NCI-H1105 (cell line): ENCODE measurements at regions not wholly inside any gene's neighbourhood (a gene's known extent, or its start where the extent isn't known, plus 50 kb on each side); places are given as distances from the start of the nearest gene placed in this dataset.
"Not testable (repeated sequence)": the region's sequence is repeated elsewhere in the genome, so short reads cannot be mapped to it uniquely, and the experiment has no call there.

Experiments used
- DNase-seq: peaks from one replicate; lab custom pipeline; 2025; lab: John Stamatoyannopoulos, UW

GRCh38 chr7:46143421-46143820 lies 222.3 kb upstream of the IGFBP3 start:
- DNase-seq = no peak

GRCh38 chr7:46139079-46139478 lies 218.0 kb upstream of the IGFBP3 start:
- DNase-seq = no peak

- no peak for DNase-seq
Measured at GRCh38 chr7:46137725-46138124, 216.7 kb upstream of the IGFBP3 start.

- no peak for DNase-seq
Measured at GRCh38 chr7:46135557-46135956, 214.5 kb upstream of the IGFBP3 start.

GRCh38 chr7:46134795-46135194 lies 213.7 kb upstream of the IGFBP3 start:
- no peak for DNase-seq

GRCh38 chr7:46134385-46134784 lies 213.3 kb upstream of the IGFBP3 start:
- no peak for DNase-seq

GRCh38 chr7:46133751-46134150 lies 212.7 kb upstream of the IGFBP3 start:
- DNase-seq = no peak

- DNase-seq = no peak
Measured at GRCh38 chr7:46133072-46133471, 212.0 kb upstream of the IGFBP3 start.

DNA sequence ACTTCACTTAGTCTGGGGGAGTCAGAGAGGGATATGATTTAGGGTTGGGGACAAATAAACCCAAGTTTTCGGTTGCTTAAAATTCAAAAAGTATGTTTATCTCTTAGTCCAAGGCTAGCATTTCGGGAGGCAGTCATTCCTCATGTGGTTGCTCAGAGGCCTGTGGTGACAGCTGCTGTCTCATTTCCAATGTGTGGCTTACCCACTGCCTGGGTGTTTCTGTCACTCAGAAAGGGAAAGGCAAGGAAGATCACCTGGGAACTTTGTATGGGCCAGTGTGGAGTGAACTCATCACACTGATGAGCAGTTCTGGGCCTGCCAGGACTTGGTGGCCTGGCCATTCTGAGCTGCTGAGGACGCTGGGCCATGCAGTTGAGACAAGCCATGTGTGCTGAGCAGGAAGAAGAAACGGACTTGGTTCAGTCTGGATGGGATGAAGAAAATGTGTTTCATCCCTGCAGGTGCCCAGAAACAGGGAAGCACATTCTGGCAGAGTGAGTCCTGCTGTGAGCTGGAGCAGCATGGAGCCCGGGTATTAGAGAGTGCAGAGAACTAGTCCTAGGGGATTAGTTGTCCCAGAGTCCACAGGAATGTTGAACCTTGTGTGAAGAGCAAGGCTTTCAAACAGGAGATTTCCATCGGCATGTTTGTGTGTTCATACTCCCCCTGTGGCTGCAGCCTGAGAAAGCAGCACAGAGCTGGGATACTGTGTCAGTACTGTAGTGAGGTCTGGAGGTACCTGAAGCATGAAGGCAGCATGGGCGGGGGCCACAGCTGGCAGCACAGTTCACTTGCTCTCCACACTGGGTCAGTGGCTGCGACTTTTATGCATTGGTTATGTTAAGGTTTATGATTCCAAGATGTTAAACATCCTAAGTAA lies 211.1 kb upstream of the IGFBP3 start:
- DNase-seq = no peak

DNA sequence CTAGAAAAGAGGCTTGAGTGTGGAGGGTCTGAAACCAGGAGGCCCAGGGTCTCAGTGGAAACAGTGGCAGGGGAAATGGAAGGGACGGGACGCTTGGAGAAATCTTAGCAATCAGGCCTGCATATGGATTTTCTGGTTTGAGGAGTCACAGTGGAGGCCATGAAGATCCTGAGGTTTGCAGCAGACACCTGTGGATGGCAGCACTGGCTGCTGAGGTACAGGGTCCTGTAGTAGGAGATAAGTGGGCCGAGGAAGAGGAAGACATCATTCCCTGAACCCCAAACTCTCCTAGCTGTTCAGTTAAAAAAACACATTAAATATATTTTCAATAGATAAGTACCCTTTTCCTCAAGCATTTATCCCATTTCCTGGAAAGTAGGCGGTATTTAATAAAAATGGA lies 208.8 kb upstream of the IGFBP3 start:
- DNase-seq = no peak

- no peak for DNase-seq
Measured at GRCh38 chr7:46127814-46128213, 206.7 kb upstream of the IGFBP3 start.

DNA sequence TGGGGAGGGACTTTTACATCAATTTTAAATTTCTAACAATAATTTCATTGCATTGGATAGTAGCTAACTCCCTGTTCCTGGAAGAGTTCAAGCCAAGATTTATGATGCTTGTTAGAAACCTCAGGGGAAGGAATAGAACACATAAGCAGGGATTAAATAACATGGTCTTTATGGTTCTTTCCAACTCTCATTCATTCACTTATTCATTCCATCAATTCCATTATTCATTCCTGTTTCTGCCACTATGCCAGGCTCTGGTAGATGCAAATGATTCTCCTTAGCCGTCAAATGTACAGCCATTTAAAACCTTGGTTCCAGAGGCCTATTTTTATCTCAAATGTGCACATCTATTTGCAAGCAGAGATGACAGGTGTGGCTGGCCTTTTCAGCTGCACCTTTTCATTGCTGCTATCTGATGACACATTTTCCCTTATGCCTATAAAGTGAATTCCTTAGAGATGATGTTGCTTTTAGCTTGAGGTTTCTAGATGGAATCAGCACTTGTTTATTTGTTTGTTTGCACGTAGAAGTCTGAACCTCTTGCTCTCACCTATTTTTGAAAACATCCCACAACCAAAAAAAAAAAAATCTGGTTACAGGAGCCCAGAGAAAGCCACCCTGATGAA lies 205.7 kb upstream of the IGFBP3 start:
- no peak for DNase-seq

GRCh38 chr7:46123756-46124343 lies 202.8 kb upstream of the IGFBP3 start:
- no peak for DNase-seq

DNA sequence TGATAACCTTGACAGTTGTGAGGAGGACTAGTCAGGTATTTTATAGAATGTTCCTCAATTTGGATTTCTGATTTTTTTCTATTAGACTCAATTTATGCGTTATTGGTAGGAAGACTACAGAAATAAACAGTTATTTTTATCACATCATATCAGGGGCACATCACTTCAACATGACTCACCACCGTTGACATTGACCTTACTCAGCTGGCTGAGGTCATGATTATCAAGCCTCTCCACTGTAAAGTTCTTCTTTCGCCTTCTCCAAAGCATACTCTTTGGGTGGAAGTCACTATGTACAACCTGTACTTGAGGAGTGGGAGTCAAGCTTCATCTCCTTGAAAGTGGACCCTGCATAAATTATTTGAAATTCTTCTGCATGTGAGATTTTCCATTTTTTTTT lies 194.3 kb upstream of the IGFBP3 start:
- DNase-seq = no peak

- DNase-seq = no peak
Measured at GRCh38 chr7:46109437-46109836, 188.4 kb upstream of the IGFBP3 start.

GRCh38 chr7:46108272-46108671 lies 187.2 kb upstream of the IGFBP3 start:
- no peak for DNase-seq

- no peak for DNase-seq
Measured at GRCh38 chr7:46107610-46108217, 186.6 kb upstream of the IGFBP3 start.

- no peak for DNase-seq
Measured at GRCh38 chr7:46100521-46100920, 179.4 kb upstream of the IGFBP3 start.

- DNase-seq = no peak
Measured at GRCh38 chr7:46099076-46099475, 178.0 kb upstream of the IGFBP3 start.

- no peak for DNase-seq
Measured at GRCh38 chr7:46091071-46091470, 170.0 kb upstream of the IGFBP3 start.

- no peak for DNase-seq
Measured at GRCh38 chr7:46089281-46089680, 168.2 kb upstream of the IGFBP3 start.

DNA sequence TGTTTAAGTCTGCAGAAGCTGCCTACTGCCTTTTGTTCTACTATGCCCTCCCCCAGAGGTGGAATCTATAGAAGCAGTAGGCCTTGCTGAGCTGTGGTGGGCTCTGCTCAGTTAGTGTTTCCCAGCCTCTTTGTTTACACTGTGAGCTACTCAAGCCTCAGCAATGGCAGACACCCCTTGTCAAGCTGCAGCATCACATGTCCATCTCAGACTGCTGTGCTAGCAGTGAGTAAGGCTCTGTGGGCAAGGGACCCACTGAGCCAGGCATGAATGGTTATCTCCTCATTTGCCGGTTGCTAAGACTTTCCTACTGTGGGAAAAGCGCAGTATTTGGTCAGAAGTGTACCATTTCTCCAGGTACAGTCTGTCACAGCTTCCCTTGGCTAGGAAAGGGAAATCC lies 167.4 kb upstream of the IGFBP3 start:
- not testable (repeated sequence) for DNase-seq
